K562 (cell line): ENCODE measurements at regions not wholly inside any gene's neighbourhood (a gene's known extent, or its start where the extent isn't known, plus 50 kb on each side); places are given as distances from the start of the nearest gene placed in this dataset.

Experiments
- FOXA1 ChIP-seq: fragments of 450-650 bp; IDR thresholded peaks from 2 replicates; pipeline ENCODE4 v1.6.1; 2016; ENCODE audit warnings: mild to moderate bottlenecking, borderline replicate concordance
- SMAD4 ChIP-seq: fragments of 250-450 bp; sonication (Bioruptor Pico); conservative IDR thresholded peaks from 2 replicates; pipeline ENCODE4 v1.8.0; 2021; ENCODE audit warnings: inconsistent platforms, mild to moderate bottlenecking, moderate library complexity
- SRSF9 ChIP-seq: fragments of 200-400 bp; formaldehyde crosslinking; IDR thresholded peaks from 2 replicates; pipeline ENCODE4 v1.6.1; 2017; ENCODE audit warnings: low read depth, low read length, borderline replicate concordance
- YBX1 ChIP-seq: fragments of 450-650 bp; IDR thresholded peaks from 2 replicates; pipeline ENCODE4 v1.7.1; 2016; ENCODE audit warnings: mild to moderate bottlenecking
- TF ChIP-seq, protein P1 (sequence below): fragments of 250-450 bp; sonication (Bioruptor Pico); IDR thresholded peaks from 2 replicates; pipeline ENCODE4 v1.4.0; 2020; ENCODE audit warnings: borderline replicate concordance
- TF ChIP-seq, protein P2 (sequence below): sonication (generic); formaldehyde crosslinking; IDR thresholded peaks from 2 replicates; pipeline ENCODE4 v1.8.1; 2023; ENCODE audit warnings: missing genetic modification reagents, mild to moderate bottlenecking, borderline replicate concordance

DNA sequence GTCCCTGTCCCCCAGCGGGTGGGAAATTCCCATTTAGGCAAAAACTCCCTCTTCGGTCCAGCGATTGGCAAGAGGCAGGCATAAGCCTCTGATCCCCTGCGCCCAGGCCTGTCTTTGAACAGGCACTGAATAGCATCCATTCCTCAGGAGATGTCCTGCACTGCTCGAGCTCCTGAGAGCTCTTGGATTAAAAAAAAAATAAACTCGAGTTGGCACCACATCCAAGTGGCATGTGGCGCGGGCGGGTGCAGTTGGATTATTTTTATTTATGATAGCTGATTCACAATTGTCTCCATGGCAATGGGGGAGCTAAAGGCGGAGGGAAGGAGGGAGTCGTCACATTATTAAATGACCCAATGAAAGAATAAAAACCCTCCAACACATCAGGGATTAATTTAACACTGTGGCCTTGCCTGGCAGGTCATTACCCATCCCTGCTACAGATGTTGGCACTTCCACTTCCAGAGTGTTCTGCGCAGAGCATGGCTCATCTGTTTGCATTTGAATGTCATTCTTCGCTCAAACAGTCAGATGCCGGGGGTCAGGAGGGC is 207.2 kb downstream of the AACS start (continued):
- TF ChIP-seq, protein P1, sequence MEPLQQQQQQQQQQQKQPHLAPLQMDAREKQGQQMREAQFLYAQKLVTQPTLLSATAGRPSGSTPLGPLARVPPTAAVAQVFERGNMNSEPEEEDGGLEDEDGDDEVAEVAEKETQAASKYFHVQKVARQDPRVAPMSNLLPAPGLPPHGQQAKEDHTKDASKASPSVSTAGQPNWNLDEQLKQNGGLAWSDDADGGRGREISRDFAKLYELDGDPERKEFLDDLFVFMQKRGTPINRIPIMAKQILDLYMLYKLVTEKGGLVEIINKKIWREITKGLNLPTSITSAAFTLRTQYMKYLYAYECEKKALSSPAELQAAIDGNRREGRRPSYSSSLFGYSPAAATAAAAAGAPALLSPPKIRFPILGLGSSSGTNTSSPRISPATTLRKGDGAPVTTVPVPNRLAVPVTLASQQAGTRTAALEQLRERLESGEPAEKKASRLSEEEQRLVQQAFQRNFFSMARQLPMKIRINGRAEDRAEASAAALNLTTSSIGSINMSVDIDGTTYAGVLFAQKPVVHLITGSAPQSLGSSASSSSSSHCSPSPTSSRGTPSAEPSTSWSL (CRISPR knock-in tag), result no peak
- TF ChIP-seq YBX1 (no peak), FOXA1 (no peak), SMAD4 (no peak), SRSF9 (no peak)
- TF ChIP-seq, protein P2, sequence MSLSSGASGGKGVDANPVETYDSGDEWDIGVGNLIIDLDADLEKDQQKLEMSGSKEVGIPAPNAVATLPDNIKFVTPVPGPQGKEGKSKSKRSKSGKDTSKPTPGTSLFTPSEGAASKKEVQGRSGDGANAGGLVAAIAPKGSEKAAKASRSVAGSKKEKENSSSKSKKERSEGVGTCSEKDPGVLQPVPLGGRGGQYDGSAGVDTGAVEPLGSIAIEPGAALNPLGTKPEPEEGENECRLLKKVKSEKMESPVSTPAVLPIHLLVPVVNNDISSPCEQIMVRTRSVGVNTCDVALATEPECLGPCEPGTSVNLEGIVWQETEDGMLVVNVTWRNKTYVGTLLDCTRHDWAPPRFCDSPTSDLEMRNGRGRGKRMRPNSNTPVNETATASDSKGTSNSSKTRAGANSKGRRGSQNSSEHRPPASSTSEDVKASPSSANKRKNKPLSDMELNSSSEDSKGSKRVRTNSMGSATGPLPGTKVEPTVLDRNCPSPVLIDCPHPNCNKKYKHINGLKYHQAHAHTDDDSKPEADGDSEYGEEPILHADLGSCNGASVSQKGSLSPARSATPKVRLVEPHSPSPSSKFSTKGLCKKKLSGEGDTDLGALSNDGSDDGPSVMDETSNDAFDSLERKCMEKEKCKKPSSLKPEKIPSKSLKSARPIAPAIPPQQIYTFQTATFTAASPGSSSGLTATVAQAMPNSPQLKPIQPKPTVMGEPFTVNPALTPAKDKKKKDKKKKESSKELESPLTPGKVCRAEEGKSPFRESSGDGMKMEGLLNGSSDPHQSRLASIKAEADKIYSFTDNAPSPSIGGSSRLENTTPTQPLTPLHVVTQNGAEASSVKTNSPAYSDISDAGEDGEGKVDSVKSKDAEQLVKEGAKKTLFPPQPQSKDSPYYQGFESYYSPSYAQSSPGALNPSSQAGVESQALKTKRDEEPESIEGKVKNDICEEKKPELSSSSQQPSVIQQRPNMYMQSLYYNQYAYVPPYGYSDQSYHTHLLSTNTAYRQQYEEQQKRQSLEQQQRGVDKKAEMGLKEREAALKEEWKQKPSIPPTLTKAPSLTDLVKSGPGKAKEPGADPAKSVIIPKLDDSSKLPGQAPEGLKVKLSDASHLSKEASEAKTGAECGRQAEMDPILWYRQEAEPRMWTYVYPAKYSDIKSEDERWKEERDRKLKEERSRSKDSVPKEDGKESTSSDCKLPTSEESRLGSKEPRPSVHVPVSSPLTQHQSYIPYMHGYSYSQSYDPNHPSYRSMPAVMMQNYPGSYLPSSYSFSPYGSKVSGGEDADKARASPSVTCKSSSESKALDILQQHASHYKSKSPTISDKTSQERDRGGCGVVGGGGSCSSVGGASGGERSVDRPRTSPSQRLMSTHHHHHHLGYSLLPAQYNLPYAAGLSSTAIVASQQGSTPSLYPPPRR (CRISPR knock-in tag), result no peak
